COLO829 (cell line): ENCODE measurements at regions not wholly inside any gene's neighbourhood (a gene's known extent, or its start where the extent isn't known, plus 50 kb on each side); places are given as distances from the start of the nearest gene placed in this dataset.
"Not testable (repeated sequence)": the region's sequence is repeated elsewhere in the genome, so short reads cannot be mapped to it uniquely, and the experiment has no call there.

Experiments
- DNase-seq: peaks from one replicate; pipeline ENCODE4 v3.0.0; 2012; ENCODE audit warnings: low spot score

DNA sequence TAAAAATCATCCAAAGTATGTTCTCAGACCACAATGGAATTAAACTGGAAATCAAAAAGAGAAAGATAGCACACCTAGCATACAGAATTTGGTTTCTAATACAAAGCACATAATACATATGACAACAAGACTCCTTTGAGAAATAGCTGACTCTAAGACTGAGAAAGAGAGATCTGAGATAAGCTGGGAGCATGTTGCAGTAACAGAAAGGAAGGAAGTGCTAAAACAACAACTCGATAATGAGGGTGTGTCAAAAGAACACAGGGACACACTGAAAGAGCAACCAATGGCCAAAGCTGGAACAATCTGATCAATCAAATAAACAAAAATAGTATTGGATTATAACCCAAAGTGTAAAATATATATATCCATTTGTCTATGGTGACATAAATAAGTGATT lies 586.6 kb downstream of the C4orf33 start:
- no peak for DNase-seq

DNA sequence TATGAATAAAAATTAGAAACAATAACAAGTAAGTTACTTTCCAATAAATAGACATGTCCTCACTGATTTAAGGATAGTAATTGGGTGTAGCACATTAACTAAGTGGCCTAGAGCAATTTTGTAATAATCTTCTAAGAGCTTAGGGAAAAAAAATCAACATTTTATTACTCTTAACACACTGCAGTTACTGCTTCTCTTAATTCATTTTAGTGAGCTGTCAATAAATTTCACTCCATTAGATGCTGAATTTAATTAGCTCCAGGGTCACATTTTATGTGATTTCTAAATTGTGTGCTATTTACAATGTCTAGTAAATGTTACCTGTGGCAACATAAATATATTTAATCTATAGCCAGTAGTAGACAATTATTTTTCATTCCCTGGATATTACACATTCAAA lies 612.0 kb downstream of the C4orf33 start:
- no peak for DNase-seq

DNA sequence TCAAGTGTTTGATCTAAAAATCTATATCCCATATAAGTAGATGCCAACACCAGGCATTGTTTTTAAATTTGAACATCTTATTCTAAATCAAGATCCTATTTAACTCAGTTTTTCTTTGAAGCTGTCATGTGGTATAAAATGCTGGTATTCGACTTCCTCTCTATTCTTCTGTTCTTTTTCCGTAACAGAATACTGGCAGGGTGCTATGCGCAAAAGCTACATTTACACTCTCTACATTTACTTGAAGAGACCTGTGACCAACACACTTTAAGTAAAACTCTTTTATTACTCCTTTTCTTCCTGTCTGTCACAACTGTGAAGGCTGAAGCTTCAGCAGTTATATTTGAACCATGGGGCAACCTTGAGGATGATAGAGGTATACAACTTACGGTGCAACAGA lies 612.8 kb downstream of the C4orf33 start:
- no peak for DNase-seq

DNA sequence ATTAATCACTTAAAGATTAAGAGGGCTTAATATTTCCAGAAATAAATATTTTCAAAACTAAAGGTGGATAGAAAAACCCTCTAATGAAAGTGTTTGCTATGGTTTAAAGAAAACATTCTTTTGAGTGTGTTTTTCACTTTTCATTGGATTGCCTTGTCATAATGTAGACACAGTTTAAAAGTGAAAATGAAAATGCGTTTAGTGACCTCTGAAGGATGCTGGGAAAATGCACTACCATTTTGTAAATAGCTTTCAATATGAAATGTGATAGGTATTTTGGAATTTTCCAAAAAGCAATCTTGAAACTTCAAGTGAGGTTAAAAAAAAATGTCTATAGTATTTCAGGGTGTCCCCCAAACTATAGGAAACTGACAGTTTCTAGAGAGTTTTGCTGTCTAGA lies 642.2 kb downstream of the C4orf33 start:
- DNase-seq, result no peak

DNA sequence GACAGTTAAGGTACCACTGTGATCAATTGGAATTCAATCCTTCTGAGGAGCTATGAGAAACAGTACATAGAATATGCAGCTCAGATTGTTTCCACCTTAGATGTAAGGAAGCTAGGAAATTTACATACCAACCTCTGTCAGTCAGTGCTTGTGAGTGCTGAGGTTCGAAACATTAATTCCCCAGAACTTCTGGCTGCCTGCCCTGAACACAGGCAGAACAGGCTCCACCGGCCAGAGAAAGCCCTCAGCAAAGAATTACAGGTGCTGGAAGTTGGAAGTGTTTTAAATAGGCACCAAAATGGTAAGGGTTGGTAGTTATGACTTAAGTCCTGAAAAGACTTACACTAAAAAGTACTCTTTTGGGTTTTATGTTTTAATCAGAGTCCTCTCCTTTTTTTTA lies 651.8 kb downstream of the C4orf33 start:
- DNase-seq, result no peak

DNA sequence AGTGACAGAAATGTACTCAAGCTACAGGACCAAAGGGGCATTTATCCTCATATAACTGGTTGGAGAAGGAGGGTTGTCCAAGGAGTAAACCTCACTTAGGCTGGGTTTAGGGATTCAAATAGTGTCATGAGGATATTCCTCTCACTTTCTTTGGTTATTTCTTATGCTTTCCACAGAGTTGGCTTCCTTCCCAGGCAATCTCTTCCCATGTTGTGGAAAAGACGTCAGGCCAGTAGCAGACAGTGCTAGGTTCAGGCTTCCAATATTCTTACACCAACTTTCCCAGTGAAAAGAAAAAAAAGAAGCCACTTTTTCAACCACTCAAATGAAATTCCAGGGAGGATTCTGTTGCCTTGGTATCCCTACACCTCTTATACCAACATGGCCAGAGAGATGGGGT lies 653.0 kb downstream of the C4orf33 start:
- DNase-seq, result no peak

DNA sequence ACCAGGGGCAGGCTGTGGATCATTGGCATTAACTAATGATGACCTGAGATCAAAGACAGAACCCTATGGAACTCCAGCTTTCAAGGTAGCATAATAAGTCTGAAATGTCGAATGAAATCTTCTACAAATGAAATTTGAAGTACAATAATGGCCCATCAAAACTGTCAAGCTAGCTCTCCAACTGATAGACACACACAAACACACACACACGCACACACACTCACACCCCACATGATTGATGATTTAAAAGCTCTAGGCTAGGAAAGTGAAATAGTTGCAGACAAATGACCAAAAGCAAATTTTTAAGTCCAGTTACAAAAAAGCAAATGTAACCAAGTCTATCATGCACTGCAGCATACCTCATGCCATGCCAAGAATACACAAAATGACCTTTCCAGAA lies 655.7 kb downstream of the C4orf33 start:
- DNase-seq, result no peak

DNA sequence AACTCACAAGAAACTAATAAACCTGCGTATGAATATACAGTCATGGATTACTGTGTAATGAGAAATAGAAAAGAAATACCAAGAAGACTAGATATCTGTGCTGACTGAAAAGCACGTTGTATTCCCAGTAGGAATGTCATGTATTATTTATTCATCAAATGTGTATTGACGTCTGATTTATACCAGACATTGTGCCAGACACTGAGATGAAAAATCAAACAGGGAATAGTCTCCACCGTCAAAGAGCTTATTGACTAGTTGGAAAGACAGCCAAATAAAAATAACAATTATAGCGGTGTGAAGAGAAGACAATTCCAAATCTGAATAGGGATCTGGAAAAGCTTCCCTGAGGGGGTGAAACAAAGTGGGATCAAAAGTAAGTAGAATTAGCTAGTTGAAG lies 687.6 kb downstream of the C4orf33 start:
- no peak for DNase-seq

DNA sequence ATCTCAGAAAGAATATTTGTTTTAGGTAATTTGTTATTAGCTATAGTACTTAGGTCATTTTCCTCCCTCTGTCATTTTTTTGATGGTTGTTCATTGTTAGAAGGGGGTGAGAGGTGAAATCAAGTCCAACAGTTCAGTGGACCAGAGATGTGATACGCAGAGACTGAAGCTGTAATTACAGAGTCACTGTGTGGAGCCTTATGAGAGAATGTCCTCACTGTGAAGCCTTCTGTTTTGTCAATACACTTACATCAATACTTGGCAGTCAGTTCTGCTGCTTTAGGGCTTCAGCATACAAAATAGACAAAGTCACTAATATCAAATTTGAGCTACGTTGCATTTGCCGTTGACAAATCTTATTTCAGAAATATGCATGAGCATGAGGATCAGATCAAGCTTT lies 692.5 kb downstream of the C4orf33 start:
- DNase-seq, result no peak

DNA sequence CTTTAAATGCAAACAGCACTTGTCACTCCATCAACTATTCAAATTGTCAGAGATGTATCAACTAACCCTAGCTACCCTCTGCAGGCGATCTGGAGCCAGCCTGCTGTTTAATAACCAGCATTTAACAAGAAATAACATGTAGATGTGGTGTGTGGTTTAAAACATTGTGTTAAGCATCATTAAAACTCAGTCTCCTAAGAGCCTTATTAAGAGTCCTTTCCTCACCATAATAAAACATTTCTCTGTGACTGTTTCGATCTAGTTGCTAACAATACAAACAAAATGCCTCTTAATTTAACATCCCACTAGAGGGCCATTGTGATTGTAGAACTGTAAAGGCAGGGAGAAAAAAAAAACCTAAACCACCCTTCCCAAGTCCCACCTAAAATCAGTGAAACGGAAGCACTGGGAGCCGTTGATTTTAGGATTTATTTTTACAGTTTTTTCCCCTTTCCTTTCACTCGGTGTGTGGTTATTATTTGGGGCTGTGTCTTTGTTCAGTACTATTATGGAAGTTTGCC lies 708.6 kb downstream of the C4orf33 start:
- no peak for DNase-seq

DNA sequence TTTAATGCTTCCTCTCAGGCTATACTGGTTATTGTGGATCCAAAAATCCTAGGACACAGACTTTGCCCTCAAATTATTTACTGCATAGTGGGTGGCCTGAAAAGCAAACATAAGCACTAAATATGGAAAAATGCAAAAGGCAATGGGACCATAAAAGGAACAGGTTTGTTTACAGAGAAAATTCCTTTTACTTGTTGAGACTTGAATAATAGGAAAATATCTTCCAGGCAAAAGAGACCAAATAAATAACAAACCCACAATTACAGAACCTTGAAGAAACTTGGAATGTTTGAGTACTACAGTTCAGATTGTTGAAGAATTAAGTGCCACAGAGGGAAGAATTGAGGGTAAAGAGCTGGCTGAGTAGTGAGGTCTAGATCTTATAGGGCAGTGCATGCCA lies 711.0 kb downstream of the C4orf33 start:
- DNase-seq, result no peak

DNA sequence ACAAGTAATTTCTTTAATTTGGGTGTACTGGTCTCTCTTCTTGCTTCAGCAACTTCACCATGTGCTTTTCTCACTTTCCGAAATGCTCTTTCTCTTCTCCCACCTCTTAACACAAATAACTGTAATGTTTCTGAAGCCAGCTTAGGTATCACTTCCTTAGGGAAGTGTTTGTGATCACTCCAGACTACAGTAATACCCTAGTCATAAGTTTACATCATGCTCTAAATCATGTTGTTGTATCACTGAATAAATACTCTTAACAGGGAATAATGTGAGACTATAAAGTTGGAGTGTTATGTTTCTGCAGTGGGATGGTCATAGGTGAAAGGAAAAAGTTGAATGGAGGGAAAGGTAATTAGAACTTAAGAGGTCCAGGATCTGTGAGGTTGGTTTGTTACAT lies 712.3 kb downstream of the C4orf33 start:
- DNase-seq, result no peak

DNA sequence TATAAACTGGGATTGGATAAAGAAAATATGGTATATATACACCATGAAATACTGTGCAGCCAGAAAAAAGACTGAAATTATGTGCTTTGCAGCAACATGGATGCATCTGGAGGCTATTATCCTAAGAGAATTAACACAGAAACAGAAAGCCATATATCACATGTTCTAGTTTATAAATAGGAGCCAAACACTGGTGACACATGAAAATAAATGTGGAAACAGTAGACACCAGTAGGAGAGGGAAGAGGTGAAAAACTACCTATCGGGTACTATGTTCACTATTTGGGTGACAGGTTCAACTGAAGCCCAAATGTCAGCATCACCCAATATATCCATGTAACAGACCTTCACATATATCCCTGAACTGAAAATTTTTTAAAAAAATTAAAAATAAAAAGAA lies 725.1 kb downstream of the C4orf33 start:
- no peak for DNase-seq

DNA sequence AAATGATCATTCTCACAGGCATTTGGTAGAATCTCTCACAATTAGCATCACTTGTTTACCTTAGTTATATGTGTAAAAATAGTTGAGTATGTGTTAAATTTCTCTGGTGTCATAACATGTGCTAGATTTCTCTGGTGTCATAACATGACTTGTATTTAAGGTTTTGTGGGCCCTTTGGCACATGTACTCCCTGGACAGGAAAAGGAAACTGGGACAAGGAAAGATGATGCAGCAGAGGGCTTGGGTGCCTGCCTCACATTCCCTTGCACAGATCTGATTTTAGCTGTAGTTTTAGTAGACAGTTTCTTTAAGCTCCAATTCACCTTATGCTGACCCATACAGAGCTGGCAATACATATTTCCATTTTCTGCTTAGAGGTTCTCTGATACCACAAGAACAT lies 726.0 kb downstream of the C4orf33 start:
- no peak for DNase-seq

DNA sequence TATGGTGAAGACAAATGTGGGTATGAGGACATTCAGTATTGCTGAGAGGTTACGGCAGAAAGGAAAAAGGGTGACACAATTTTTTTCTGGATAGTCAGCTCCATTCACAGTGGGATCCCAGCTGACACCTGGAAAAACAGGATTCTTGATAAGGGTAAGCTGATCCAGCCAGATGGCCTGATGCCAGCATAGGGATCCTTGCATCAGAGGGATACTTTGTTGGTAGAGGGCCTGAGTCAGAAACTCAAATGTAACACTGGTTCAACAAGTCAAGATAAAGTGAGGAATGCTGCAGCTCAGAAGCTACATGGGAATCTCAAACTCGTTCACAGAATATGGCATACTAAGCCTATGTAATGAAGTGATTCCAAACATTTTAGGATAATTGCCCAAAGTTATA lies 726.7 kb downstream of the C4orf33 start:
- DNase-seq, result no peak

DNA sequence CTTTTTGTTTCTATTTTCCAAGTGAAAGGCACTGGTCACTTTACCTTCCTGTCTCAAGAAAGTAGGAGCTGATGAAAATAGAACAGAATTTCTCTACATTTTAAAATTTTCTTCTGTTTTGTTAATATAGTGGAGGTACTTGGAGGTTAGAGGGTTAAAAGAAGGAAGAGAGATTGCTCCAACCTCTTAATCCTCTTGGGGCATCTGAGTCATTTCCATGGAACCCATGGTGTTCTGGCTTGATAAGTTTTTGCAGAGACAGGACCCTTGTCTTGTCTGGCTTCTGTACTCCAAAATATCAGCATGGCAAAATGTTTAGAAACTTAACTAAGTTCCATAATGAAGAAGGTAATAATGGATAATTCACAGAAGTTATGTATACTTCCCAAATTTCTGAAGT lies 727.2 kb downstream of the C4orf33 start:
- DNase-seq, result peak; percentile 11

DNA sequence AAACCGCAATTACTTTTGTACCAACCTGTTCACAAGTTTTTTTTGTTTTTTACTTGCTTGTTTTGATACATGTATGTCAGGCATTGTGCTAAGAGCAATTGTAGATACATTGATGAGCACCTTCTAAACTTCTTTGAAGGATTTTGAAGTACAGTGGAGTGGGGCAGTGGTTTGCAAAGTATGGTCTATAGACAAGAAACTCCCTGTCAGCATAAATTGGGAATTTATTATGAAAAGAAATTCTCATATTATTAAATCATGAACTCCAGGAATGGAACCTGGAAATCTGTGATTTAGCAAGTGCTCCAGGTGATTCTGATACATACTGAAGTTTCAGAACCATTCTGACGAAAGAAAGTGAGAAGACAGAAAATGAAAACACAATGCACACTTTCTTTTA lies 733.4 kb downstream of the C4orf33 start:
- no peak for DNase-seq

DNA sequence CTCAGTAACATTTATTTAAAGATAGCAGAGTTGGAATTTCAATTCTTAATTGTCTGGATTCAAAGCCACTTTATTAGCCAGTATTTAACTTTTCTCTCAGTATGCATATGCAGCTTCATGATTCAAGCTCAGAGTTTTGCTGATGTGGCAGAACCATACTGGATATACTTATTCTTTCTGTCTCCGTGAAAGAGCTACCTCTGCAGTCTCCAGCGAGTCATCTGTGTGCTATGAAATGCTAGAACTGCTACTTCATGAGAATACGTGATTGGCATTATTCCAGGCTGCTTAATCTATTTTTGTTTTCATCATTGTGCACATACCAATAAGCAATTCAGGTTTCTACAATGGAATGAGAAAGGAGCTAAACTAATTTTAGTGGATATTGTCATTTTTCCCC lies 743.7 kb downstream of the C4orf33 start:
- DNase-seq, result no peak

DNA sequence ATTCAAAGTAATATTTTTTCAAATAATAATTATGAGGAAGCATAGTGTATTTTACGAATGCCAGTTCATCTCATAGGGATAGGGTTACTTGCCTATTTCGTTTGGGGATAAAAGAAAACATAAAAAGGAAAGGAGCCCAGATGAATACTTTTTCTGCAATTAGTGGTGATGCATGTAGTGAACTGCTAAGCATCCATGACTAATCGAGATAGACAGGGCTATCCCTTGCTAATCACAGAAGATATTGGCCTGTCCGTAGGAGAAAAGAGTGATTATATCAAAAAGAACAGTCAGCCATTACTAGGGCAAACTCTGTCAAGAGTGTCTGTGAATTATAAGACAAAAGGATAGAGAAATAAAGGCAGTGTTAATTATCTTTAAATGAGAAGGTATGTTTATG lies 746.1 kb downstream of the C4orf33 start:
- DNase-seq, result no peak

DNA sequence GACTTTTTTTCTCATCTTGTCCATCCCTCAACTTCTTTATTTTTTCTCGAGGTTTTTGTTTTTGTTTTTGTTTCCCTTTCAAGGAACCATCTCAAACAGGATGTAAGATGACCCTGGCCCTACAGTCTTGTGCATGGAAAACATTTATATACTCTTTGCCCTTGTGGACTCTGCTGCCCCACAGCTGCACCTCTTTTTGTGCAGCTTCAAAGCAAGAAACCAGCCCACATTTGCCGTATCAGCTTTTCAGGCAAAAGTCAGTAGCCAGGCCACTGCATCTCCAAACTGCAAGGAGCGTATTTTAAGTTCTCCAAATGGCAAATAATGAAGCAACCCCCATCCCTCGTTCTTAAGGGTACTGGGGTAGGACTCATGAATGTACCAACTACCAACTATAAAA lies 756.5 kb downstream of the C4orf33 start:
- DNase-seq, result no peak

DNA sequence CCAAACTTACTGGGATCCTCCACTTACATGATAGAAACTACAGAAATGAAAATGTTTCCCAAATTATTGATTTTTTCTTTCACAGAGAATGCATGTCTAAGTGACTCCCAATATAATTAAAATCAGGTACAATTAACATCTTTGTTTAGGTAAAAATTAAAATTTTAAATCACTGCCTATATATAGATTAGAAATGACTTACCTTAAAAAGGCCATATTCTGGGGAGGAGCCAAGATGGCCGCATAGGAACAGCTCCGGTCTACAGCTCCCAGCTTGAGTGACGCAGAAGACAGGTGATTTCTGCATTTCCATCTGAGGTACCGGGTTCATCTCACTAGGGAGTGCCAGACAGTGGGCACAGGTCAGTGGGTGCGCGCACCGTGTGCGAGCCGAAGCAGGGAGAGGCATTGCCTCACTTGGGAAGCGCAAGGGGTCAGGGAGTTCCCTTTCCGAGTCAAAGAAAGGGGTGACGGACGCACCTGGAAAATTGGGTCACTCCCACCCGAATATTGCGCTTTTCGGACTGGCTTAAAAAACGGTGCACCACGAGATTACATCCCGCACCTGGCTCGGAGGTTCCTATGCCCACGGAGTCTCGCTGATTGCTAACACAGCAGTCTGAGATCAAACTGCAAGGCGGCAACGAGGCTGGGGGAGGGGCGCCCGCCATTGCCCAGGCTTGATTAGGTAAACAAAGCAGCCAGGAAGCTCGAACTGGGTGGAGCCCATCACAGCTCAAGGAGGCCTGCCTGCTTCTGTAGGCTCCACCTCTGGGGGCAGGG lies 757.9 kb downstream of the C4orf33 start:
- DNase-seq, result not testable (repeated sequence)

DNA sequence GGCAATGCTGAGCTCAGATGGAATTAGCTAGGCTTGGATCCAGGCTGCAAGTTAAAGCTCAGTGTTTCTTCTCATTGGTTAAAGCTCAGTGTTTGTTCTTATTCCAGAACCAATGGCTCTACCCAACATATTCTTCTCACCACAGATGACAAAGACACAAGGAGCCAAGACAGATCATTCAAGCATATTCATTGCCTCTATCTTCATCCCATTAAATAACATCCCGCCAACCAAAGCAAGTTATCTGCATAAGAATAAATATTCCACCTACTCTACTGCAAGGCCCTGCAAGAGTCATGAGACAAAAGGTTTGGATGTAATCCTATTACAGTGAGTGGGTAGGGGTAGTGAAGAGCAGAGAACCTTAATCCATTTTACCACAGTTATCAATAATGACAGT lies 766.5 kb downstream of the C4orf33 start:
- DNase-seq, result no peak

DNA sequence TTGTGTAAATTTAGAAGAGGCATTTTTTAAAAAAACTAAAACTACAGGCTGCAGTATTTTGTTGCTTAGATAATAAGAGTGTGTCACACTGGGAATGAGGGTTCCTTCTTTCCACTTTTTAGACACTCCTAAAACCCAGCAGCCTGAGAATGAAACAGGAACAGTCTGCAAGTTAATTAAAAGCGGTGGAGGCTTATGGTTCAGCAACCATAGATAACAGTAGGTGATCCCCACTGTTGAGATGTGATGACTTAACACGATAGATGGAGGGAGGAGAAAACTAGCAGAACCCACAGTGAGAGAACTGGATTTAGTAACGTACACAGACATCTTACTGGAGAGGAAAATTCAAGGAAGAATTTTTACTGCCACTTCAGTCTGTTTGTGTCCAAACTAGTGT lies 767.3 kb downstream of the C4orf33 start:
- DNase-seq, result no peak

DNA sequence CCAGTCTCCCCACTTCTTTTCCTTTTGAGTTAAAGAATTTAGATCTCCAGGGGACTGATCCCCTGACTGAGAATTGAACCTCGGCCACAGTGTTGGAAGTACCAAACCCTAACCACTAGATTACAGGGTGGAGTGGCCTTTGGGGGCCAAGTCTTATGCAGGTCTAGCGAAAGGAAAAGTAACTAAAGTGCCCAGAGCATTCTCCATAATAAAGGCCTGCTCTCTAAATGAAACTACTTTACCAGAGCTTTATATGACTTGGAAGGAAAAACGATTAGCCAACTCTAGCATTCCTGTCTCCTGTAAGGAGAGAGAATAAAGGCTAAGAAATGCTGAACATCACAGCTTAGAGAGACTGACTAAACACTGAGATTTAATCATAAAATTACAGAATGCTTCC lies 788.0 kb downstream of the C4orf33 start:
- no peak for DNase-seq
